Calu3 (cell line): ENCODE measurements at regions not wholly inside any gene's neighbourhood (a gene's known extent, or its start where the extent isn't known, plus 50 kb on each side); places are given as distances from the start of the nearest gene placed in this dataset.
A peak's percentile ranks its signal among the peaks of the same experiment; 100 is the strongest.
"Not testable (repeated sequence)": the region's sequence is repeated elsewhere in the genome, so short reads cannot be mapped to it uniquely, and the experiment has no call there.

Source experiments
- BruUV-seq: library from RNA; stranded (reverse); fragments of 400-500 nt; replicated peaks from 2 replicates; lab custom pipeline; 2021; lab: Mats Ljungman, UMichigan
- CTCF ChIA-PET: fragments of 300-600 bp; sonication (Branson Sonifier 250); formaldehyde crosslinking; loops from one replicate; lab custom pipeline; 2022; ENCODE audit warnings: antibody characterized with exemption; lab: Charles Lee
- DNase-seq: peaks from one replicate; pipeline ENCODE4 v3.0.0; 2022
- H3K27ac Mint-ChIP-seq: one replicate; pipeline ENCODE4 v1.8.0; 2022; ENCODE audit warnings: mixed read lengths; ENCODE audit not compliant: unreplicated experiment
- H3K27me3 Mint-ChIP-seq: one replicate; pipeline ENCODE4 v1.8.0; 2022; ENCODE audit warnings: mixed read lengths; ENCODE audit not compliant: unreplicated experiment
- H3K36me3 Mint-ChIP-seq: one replicate; pipeline ENCODE4 v1.8.0; 2022; ENCODE audit warnings: mild to moderate bottlenecking, moderate library complexity, mixed read lengths; ENCODE audit not compliant: insufficient read depth, unreplicated experiment
- H3K4me1 Mint-ChIP-seq: one replicate; pipeline ENCODE4 v1.8.0; 2022; ENCODE audit warnings: mild to moderate bottlenecking, low read depth, mixed read lengths; ENCODE audit not compliant: unreplicated experiment
- H3K4me3 Mint-ChIP-seq: one replicate; pipeline ENCODE4 v1.8.0; 2022; ENCODE audit warnings: mild to moderate bottlenecking, low read depth, moderate library complexity, mixed read lengths; ENCODE audit not compliant: unreplicated experiment
- H3K9me3 Mint-ChIP-seq: one replicate; pipeline ENCODE4 v1.8.0; 2022; ENCODE audit warnings: low read depth, mixed read lengths; ENCODE audit not compliant: unreplicated experiment
- intact Hi-C: fragments of 100-400 bp; cut with micrococcal nuclease; formaldehyde crosslinking; loops from one replicate; pipeline ENCODE4 v1.10.0; 2022; ENCODE audit not compliant: unreplicated experiment
- TF ChIP-seq, protein P1 (sequence below): fragments of 200-600 bp; IDR thresholded peaks from one replicate; pipeline ENCODE4 v1.8.0; 2022; ENCODE audit warnings: antibody characterized with exemption; ENCODE audit not compliant: unreplicated experiment

DNA sequence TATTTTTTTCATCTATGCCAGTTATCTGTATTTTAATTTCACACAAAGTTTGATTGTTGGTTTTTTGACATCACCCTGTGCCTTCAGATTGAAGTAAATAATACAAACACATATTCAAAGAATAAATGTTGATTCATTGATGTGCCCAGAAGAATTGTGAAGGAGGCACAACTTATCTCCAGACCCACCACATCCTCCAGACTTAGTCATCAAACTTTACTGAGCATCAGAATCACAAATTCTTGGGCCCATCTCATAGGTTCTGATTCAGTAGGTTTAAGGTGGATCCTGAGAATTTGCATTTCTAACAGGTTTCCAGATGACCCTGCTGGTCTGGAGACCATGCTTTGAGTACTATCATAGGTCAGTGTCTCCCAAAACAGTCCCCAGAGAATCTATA is 82.8 kb upstream of the PIK3C3 start:
- TF ChIP-seq, protein P1, sequence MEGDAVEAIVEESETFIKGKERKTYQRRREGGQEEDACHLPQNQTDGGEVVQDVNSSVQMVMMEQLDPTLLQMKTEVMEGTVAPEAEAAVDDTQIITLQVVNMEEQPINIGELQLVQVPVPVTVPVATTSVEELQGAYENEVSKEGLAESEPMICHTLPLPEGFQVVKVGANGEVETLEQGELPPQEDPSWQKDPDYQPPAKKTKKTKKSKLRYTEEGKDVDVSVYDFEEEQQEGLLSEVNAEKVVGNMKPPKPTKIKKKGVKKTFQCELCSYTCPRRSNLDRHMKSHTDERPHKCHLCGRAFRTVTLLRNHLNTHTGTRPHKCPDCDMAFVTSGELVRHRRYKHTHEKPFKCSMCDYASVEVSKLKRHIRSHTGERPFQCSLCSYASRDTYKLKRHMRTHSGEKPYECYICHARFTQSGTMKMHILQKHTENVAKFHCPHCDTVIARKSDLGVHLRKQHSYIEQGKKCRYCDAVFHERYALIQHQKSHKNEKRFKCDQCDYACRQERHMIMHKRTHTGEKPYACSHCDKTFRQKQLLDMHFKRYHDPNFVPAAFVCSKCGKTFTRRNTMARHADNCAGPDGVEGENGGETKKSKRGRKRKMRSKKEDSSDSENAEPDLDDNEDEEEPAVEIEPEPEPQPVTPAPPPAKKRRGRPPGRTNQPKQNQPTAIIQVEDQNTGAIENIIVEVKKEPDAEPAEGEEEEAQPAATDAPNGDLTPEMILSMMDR: no peak
- CTCF ChIA-PET: interaction anchor here (0.6 kb wide), 1 partner anchor 1685 kb away, joined by 4 read pairs; no protein-coding TSS in a partner anchor
- Mint-ChIP-seq H3K4me3 (no peak overlapping the region), H3K27ac (peak overlapping the region; percentile 33), H3K9me3 (no peaks in the 10 kb centered on the region), H3K36me3 (no peaks in the 10 kb centered on the region), H3K27me3 (no peaks in the 10 kb centered on the region), H3K4me1 (peaks cover 16% of the 10 kb centered on the region)
- intact Hi-C loops: no loop called here
- DNase-seq: no peak
- BruUV-seq: no TSS peak

DNA sequence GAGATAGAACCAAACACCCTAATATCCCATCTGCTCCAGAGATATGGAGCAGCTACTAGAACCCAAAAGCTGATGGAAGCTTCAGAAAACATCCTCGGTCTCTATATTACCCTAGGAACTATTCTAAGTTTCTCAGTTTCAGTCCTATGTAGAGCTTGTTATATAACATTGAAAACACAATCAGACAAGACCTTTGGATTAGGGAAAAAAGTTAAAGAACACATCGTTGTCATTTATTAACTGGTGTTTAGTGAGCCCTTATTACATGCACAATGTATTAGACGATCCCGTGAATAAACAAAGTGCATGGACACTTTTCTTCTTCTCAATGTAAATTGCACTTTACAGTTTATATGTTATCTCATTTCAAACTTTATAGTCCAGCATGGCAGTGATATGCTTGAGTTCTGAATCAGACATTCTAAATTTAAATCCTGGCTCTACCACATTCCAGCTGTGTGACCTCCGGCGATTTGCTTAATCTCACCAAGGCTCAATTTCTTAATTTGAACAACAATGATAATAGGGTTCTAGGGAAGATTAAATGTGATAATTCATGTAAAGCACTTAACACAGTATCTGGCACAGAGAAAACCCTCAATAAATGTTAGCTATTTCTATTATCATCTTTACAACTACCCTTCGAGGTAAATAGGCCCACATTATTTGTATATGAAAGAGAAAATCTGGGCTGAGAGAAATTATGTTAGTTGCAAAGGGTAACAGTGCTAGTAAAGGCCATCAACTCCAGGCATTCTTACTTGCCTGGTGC is 83.6 kb upstream of the PIK3C3 start:
- DNase-seq: no peak
- CTCF ChIA-PET: no interaction called here
- no peaks in the 10 kb centered on the region for H3K27me3 Mint-ChIP-seq
- no peaks in the 10 kb centered on the region for H3K9me3 Mint-ChIP-seq
- TF ChIP-seq, protein P1: no peak
- no peaks in the 10 kb centered on the region for H3K36me3 Mint-ChIP-seq
- peaks cover 16% of the 10 kb centered on the region for H3K4me1 Mint-ChIP-seq
- H3K4me3 Mint-ChIP-seq: no peak overlapping the region
- BruUV-seq: no TSS peak
- intact Hi-C loops: no loop called here
- peak overlapping the region; percentile 33 for H3K27ac Mint-ChIP-seq

DNA sequence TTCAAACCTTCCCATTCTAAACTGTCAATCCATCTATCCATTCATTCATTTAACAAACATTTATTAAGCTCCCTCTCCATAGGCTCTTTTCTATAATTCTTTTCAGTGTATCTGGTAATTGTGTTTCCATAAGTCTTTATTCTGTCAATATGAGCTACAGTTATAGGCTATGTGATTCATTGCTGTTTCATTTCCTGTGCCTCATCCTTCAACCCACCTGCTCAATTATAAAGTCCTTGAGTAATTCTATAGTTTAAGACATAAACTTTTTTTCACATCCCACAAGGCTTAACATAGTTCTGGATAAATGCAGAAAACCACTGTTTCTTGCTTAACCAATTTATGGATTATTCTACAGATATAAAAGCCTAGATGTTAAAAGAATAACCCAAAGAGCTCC is 84.2 kb upstream of the PIK3C3 start:
- no peak for DNase-seq
- no peak overlapping the region for H3K4me3 Mint-ChIP-seq
- intact Hi-C loops: no loop called here
- H3K9me3 Mint-ChIP-seq: no peaks in the 10 kb centered on the region
- H3K4me1 Mint-ChIP-seq: peaks cover 13% of the 10 kb centered on the region
- no peaks in the 10 kb centered on the region for H3K27me3 Mint-ChIP-seq
- CTCF ChIA-PET: no interaction called here
- H3K36me3 Mint-ChIP-seq: no peaks in the 10 kb centered on the region
- TF ChIP-seq, protein P1: no peak
- H3K27ac Mint-ChIP-seq: no peak overlapping the region
- BruUV-seq: no TSS peak

DNA sequence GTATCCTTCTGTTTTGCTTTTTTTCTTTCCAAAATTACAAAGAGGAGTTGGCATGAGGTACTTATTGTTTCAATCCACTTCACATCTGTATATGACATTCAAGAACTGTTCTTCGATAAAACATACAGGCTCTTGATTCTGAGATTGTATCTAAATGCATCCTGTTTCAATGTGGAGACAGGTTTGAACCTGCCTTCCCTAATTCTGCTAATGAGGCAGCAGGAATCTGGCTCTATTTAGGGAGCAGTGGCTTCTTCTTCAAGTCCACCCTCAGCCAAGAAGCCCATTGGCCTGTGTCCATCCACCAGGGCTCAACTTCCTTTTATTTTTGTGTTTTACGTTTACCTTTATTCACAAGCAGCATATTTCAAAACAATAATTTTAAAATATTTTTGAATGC is 84.8 kb upstream of the PIK3C3 start:
- Mint-ChIP-seq H3K27me3 (peaks cover 4% of the 10 kb centered on the region), H3K27ac (no peak overlapping the region), H3K9me3 (no peaks in the 10 kb centered on the region), H3K4me1 (peaks cover 7% of the 10 kb centered on the region), H3K36me3 (no peaks in the 10 kb centered on the region), H3K4me3 (no peak overlapping the region)
- TF ChIP-seq, protein P1: no peak
- CTCF ChIA-PET: interaction anchor here (0.6 kb wide), 1 partner anchor 84 kb away, joined by 4 read pairs; no protein-coding TSS in a partner anchor
- no TSS peak for BruUV-seq
- intact Hi-C loops: no loop called here
- no peak for DNase-seq

DNA sequence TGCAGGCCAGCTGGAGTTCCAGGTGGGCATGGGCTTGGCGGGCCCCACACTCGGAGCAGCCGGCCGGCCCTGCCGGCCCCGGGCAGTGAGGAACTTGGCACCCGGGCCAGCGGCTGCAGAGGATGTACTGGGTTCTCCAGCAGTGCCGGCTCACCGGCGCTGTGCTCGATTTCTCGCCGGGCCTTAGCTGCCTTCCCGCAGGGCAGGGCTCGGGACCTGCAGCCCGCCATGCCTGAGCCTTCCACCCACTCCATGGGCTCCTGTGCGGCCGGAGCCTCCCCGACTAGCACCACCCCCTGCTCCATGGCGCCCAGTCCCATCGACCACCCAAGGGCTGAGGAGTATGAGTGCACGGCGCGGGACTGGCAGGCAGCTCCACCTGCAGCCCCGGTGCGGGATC is 89.2 kb upstream of the PIK3C3 start:
- H3K36me3 Mint-ChIP-seq, intact Hi-C loops, DNase-seq, H3K4me3 Mint-ChIP-seq, H3K27ac Mint-ChIP-seq, BruUV-seq, H3K9me3 Mint-ChIP-seq, H3K4me1 Mint-ChIP-seq, CTCF ChIA-PET: not testable (repeated sequence)
- H3K27me3 Mint-ChIP-seq: peaks cover 41% of the 10 kb centered on the region
